HepG2 (cell line): ENCODE measurements at regions not wholly inside any gene's neighbourhood (a gene's known extent, or its start where the extent isn't known, plus 50 kb on each side); places are given as distances from the start of the nearest gene placed in this dataset.

Experiments
- ATAC-seq: fragments of 200-7000 bp; cut with Tn5 transposase; 3 replicates; pipeline ENCODE4 v1.9.1; 2020; ENCODE audit warnings: mild to moderate bottlenecking, moderate library complexity
- BruUV-seq: library from RNA; stranded (reverse); fragments of 400-500 nt; replicated peaks from 2 replicates; lab custom pipeline; 2021; lab: Mats Ljungman, UMichigan
- CTCF ChIA-PET: fragments of 300-600 bp; formaldehyde crosslinking; extraction: SDS; loops from one replicate; lab custom pipeline; 2021; ENCODE audit warnings: low total read pairs, inconsistent platforms, low intra/inter-chr PET ratio; lab: Yijun Ruan, JAX
- POLR2A ChIA-PET: fragments of 350-600 bp; sonication (Branson Sonifier 250); formaldehyde crosslinking; loops from one replicate; lab custom pipeline; 2020; ENCODE audit warnings: antibody characterized with exemption, inconsistent platforms; lab: Yijun Ruan, JAX
- DNase-seq: peaks from one replicate; pipeline ENCODE4 v3.0.0-alpha.2; 2015; ENCODE audit warnings: low spot score
- FAIRE-seq: peaks from 3 replicates; lab custom pipeline; 2011; peaks lifted over from hg19 to GRCh38; lab: Jason Lieb, UNC
- H2AFZ ChIP-seq: one replicate; pipeline ENCODE4 v1.6.1; 2011; ENCODE audit warnings: low read length, inconsistent platforms
- H3K27ac ChIP-seq: fragments of 300-600 bp; 3 replicates; pipeline ENCODE4 v1.8.0; 2011; ENCODE audit warnings: mixed run types, mild to moderate bottlenecking, mixed read lengths, low read length, inconsistent platforms; ENCODE audit not compliant: insufficient read depth; ENCODE audit errors: extremely low read length
- H3K27me3 ChIP-seq, 2 experiments: fragments of 200-600 bp in 1 of 2; 2 replicates in 1 of 2; 3 replicates in 1 of 2; pipeline versions ENCODE4 v1.6.0 to v1.8.0; 2011; ENCODE audit warnings: low read length in 2 of 2, mild to moderate bottlenecking in 2 of 2, moderate library complexity in 2 of 2, inconsistent platforms in 1 of 2; ENCODE audit not compliant: insufficient read depth in 2 of 2, control insufficient read depth in 1 of 2
- H3K36me3 ChIP-seq, 2 experiments: fragments of 200-600 bp in 1 of 2; replicated peaks in 1 of 2; 2 replicates in 1 of 2; 3 replicates in 1 of 2; pipeline versions ENCODE4 v1.5.1 to v1.8.0; 2011; ENCODE audit warnings: low read length in 2 of 2, inconsistent platforms in 1 of 2; ENCODE audit not compliant: insufficient read depth in 2 of 2, control insufficient read depth in 1 of 2
- H3K4me1 ChIP-seq: 2 replicates; pipeline ENCODE4 v1.5.1; 2012; ENCODE audit warnings: low read length, inconsistent platforms; ENCODE audit not compliant: insufficient read depth
- H3K4me2 ChIP-seq: 2 replicates; pipeline ENCODE4 v1.6.0; 2011; ENCODE audit warnings: low read depth, low read length, inconsistent platforms
- H3K4me3 ChIP-seq, 3 experiments: fragments of 200-600 bp in 1 of 3; sonication (generic), shearing (Covaris generic) in 1 of 3; replicated peaks in 1 of 3; 2 replicates each; pipeline ENCODE4 v1.5.1; 2011 to 2016; ENCODE audit warnings: low read length in 3 of 3, inconsistent platforms in 2 of 3, low read depth in 2 of 3, mild to moderate bottlenecking in 2 of 3, control low read depth in 1 of 3, mixed read lengths in 1 of 3; ENCODE audit not compliant: insufficient read depth in 1 of 3
- H3K79me2 ChIP-seq: one replicate; pipeline ENCODE4 v1.6.1; 2011; ENCODE audit warnings: low read length, inconsistent platforms; ENCODE audit not compliant: insufficient read depth
- H3K9ac ChIP-seq: 2 replicates; pipeline ENCODE4 v1.6.0; 2011; ENCODE audit warnings: mild to moderate bottlenecking, low read depth, low read length, inconsistent platforms; ENCODE audit not compliant: insufficient read depth
- H3K9me3 ChIP-seq: 2 replicates; pipeline ENCODE4 v1.5.1; 2012; ENCODE audit warnings: mild to moderate bottlenecking, low read length
- H4K20me1 ChIP-seq: 2 replicates; pipeline ENCODE4 v1.6.0; 2011; ENCODE audit warnings: inconsistent platforms, mild to moderate bottlenecking, low read length, moderate library complexity; ENCODE audit not compliant: insufficient read depth
- FOXO1 ChIP-seq: sonication (generic); formaldehyde crosslinking; IDR thresholded peaks from 2 replicates; pipeline ENCODE4 v1.4.0; 2020; ENCODE audit warnings: missing genetic modification reagents
- HIVEP1 ChIP-seq: sonication (generic); formaldehyde crosslinking; IDR thresholded peaks from 2 replicates; pipeline ENCODE4 v1.4.0; 2020; ENCODE audit warnings: mild to moderate bottlenecking, missing genetic modification reagents
- JDP2 ChIP-seq: sonication (generic); formaldehyde crosslinking; IDR thresholded peaks from 2 replicates; pipeline ENCODE4 v1.8.1; 2022; ENCODE audit warnings: missing genetic modification reagents, borderline replicate concordance
- KDM3A ChIP-seq: IDR thresholded peaks from 2 replicates; pipeline ENCODE4 v1.6.1; 2018; ENCODE audit warnings: low read depth, missing compliant biosample characterization
- MIER2 ChIP-seq: IDR thresholded peaks from 2 replicates; pipeline ENCODE4 v1.6.1; 2016; ENCODE audit warnings: missing biosample characterization, missing genetic modification reagents
- NAIF1 ChIP-seq: sonication (generic); formaldehyde crosslinking; IDR thresholded peaks from 2 replicates; pipeline ENCODE4 v1.5.0; 2020; ENCODE audit warnings: mild to moderate bottlenecking, missing genetic modification reagents, borderline replicate concordance
- POLR2AphosphoS2 ChIP-seq: IDR thresholded peaks from 2 replicates; pipeline ENCODE4 v1.6.1; 2011; ENCODE audit warnings: low read depth, low read length, improper control_type of control experiment
- RCOR2 ChIP-seq: IDR thresholded peaks from 2 replicates; pipeline ENCODE4 v1.6.1; 2016; ENCODE audit warnings: missing biosample characterization, missing genetic modification reagents
- RFX5 ChIP-seq: IDR thresholded peaks from 2 replicates; pipeline ENCODE4 v1.6.1; 2011; ENCODE audit warnings: low read depth, low read length, improper control_type of control experiment
- SOX13 ChIP-seq, 3 experiments: fragments of 450-650 bp in 1 of 3; sonication (generic) in 1 of 3; formaldehyde crosslinking in 1 of 3; IDR thresholded peaks in 2 of 3; conservative IDR thresholded peaks in 1 of 3; 2 replicates each; pipeline versions ENCODE4 v1.5.0 to v1.6.1; 2016 to 2020; ENCODE audit warnings: antibody characterized with exemption in 1 of 3, mild to moderate bottlenecking in 1 of 3, missing compliant biosample characterization in 1 of 3, missing genetic modification reagents in 1 of 3, moderate library complexity in 1 of 3
- SP4 ChIP-seq: sonication (generic); formaldehyde crosslinking; IDR thresholded peaks from 2 replicates; pipeline ENCODE4 v1.8.1; 2023; ENCODE audit warnings: mild to moderate bottlenecking, missing genetic modification reagents
- SYNCRIP ChIP-seq: fragments of 200-400 bp; formaldehyde crosslinking; IDR thresholded peaks from 2 replicates; pipeline ENCODE4 v1.6.1; 2018; ENCODE audit warnings: mild to moderate bottlenecking, low read depth, low read length; ENCODE audit not compliant: insufficient read depth
- THYN1 ChIP-seq: sonication (generic); formaldehyde crosslinking; IDR thresholded peaks from 2 replicates; pipeline ENCODE4 v1.8.1; 2023; ENCODE audit warnings: low read depth, mild to moderate bottlenecking, moderate library complexity, missing genetic modification reagents, borderline replicate concordance
- ZNF136 ChIP-seq: sonication (generic); formaldehyde crosslinking; IDR thresholded peaks from 2 replicates; pipeline ENCODE4 v1.8.1; 2022; ENCODE audit warnings: low read depth, mild to moderate bottlenecking, moderate library complexity, missing genetic modification reagents
- ZNF414 ChIP-seq: sonication (generic); formaldehyde crosslinking; IDR thresholded peaks from 2 replicates; pipeline ENCODE4 v1.5.0; 2020; ENCODE audit warnings: missing genetic modification reagents
- ZNF629 ChIP-seq: sonication (generic); formaldehyde crosslinking; conservative IDR thresholded peaks from 2 replicates; pipeline ENCODE4 v1.5.0; 2020; ENCODE audit warnings: missing genetic modification reagents
- WGBS: methylation state at CpG from one replicate; pipeline ENCODE4 v1.1.6; 2017; ENCODE audit warnings: low lambda C conversion rate; 5-methylcytosine and 5-hydroxymethylcytosine counted together
- in situ Hi-C: cut with HindIII; loops from 2 replicates; pipeline ENCODE4 v1.10.0; 2017; ENCODE audit warnings: low pct_unique_long_range_greater_than_20kb; ENCODE audit not compliant: extremely low pct_ligation_motif_present
- intact Hi-C: fragments of 100-400 bp; cut with micrococcal nuclease; formaldehyde crosslinking; loops from one replicate; pipeline ENCODE4 v1.10.0; 2022; ENCODE audit not compliant: unreplicated experiment
- TF ChIP-seq, protein P1 (sequence below): sonication (generic); formaldehyde crosslinking; IDR thresholded peaks from 2 replicates; pipeline ENCODE4 v1.4.0; 2020; ENCODE audit warnings: mild to moderate bottlenecking, missing genetic modification reagents
- TF ChIP-seq, protein P2 (sequence below): fragments of 450-650 bp; IDR thresholded peaks from 2 replicates; pipeline ENCODE4 v1.6.1; 2017
- TF ChIP-seq, protein P3 (sequence below), 2 experiments: sonication (generic) in 1 of 2; formaldehyde crosslinking in 1 of 2; IDR thresholded peaks; 2 replicates each; pipeline versions ENCODE4 v1.5.1 to v1.6.1; 2011 to 2020; ENCODE audit warnings: borderline replicate concordance in 1 of 2, low read depth in 1 of 2, low read length in 1 of 2, mild to moderate bottlenecking in 1 of 2, missing genetic modification reagents in 1 of 2, moderate library complexity in 1 of 2
- TF ChIP-seq, protein P4 (sequence below): IDR thresholded peaks from 2 replicates; pipeline ENCODE4 v1.6.1; 2016; ENCODE audit warnings: missing compliant biosample characterization, missing genetic modification reagents, borderline replicate concordance

GRCh38 chr9:135338546-135338945 lies 141.0 kb upstream of the PPP1R26 start:
- intact Hi-C loops = no loop called here

More at GRCh38 chr9:135338546-135338945, 141.0 kb upstream of the PPP1R26 start:
- Histone ChIP-seq H3K9ac (no peak overlapping the region), H3K36me3 (no peaks in the 10 kb centered on the region), H3K9me3 (0 out of 2 replicates have a peak, but pooled peaks cover 8% of the 10 kb centered on the region), H4K20me1 (no peaks in the 10 kb centered on the region; the same call in 1 of the 2 replicates), H3K79me2 (no peaks in the 10 kb centered on the region), H3K4me2 (no peak overlapping the region), H3K4me3 (no peak overlapping the region), H3K27me3 (peaks cover 13 to 42% of the 10 kb centered on the region in 2 experiments), H3K27ac (no peak overlapping the region), H2AFZ (no peak overlapping the region), H3K4me1 (no peaks in the 10 kb centered on the region)
- in situ Hi-C loops = no loop called here
- WGBS = no CpG with 5 or more reads among the region's 14 CpGs
- no peak for FAIRE-seq
- ATAC-seq = no peak
- CTCF ChIA-PET = no interaction called here
- no peak for DNase-seq
- TF ChIP-seq POLR2AphosphoS2 = no peak
- TF ChIP-seq KDM3A (CRISPR knock-in tag) = no peak
- no peak for TF ChIP-seq SYNCRIP
- TF ChIP-seq ZNF629 (CRISPR knock-in tag) = no peak
- TF ChIP-seq RFX5 = no peak
- no peak for TF ChIP-seq ZNF414 (CRISPR knock-in tag)
- TF ChIP-seq SP4 = no peak
- no peak for TF ChIP-seq ZNF136 (CRISPR knock-in tag)
- no peak for TF ChIP-seq JDP2 (CRISPR knock-in tag)
- TF ChIP-seq, protein P1, sequence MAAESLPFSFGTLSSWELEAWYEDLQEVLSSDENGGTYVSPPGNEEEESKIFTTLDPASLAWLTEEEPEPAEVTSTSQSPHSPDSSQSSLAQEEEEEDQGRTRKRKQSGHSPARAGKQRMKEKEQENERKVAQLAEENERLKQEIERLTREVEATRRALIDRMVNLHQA = no peak
- no peak for TF ChIP-seq RCOR2 (CRISPR knock-in tag)
- TF ChIP-seq FOXO1 (CRISPR knock-in tag) = no peak
- TF ChIP-seq, protein P2, sequence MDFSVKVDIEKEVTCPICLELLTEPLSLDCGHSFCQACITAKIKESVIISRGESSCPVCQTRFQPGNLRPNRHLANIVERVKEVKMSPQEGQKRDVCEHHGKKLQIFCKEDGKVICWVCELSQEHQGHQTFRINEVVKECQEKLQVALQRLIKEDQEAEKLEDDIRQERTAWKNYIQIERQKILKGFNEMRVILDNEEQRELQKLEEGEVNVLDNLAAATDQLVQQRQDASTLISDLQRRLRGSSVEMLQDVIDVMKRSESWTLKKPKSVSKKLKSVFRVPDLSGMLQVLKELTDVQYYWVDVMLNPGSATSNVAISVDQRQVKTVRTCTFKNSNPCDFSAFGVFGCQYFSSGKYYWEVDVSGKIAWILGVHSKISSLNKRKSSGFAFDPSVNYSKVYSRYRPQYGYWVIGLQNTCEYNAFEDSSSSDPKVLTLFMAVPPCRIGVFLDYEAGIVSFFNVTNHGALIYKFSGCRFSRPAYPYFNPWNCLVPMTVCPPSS = no peak
- TF ChIP-seq, protein P3, sequence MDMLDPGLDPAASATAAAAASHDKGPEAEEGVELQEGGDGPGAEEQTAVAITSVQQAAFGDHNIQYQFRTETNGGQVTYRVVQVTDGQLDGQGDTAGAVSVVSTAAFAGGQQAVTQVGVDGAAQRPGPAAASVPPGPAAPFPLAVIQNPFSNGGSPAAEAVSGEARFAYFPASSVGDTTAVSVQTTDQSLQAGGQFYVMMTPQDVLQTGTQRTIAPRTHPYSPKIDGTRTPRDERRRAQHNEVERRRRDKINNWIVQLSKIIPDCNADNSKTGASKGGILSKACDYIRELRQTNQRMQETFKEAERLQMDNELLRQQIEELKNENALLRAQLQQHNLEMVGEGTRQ (IDR thresholded peaks at IDR 0.05; ENCODE audit: low read depth, low read length) = no peak
- TF ChIP-seq, protein P3 (CRISPR knock-in tag; IDR thresholded peaks at IDR 0.05; ENCODE audit: borderline replicate concordance) = no peak
- no peak for TF ChIP-seq SOX13 (IDR thresholded peaks at IDR 0.05)
- TF ChIP-seq SOX13 (CRISPR knock-in tag; conservative IDR thresholded peaks at IDR 0.05 in 1 of 2, IDR thresholded peaks at IDR 0.05 in 1 of 2) = no peak
- TF ChIP-seq HIVEP1 = no peak
- no peak for TF ChIP-seq NAIF1
- TF ChIP-seq, protein P4, sequence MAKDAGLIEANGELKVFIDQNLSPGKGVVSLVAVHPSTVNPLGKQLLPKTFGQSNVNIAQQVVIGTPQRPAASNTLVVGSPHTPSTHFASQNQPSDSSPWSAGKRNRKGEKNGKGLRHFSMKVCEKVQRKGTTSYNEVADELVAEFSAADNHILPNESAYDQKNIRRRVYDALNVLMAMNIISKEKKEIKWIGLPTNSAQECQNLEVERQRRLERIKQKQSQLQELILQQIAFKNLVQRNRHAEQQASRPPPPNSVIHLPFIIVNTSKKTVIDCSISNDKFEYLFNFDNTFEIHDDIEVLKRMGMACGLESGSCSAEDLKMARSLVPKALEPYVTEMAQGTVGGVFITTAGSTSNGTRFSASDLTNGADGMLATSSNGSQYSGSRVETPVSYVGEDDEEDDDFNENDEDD (CRISPR knock-in tag) = no peak
- TF ChIP-seq THYN1 (CRISPR knock-in tag) = no peak
- no peak for TF ChIP-seq MIER2 (CRISPR knock-in tag)
- POLR2A ChIA-PET = no interaction called here
- BruUV-seq = no TSS peak
